Endothelial cell of umbilical vein (primary cell): ENCODE measurements at regions not wholly inside any gene's neighbourhood (a gene's known extent, or its start where the extent isn't known, plus 50 kb on each side); places are given as distances from the start of the nearest gene placed in this dataset.

Source experiments
- BruUV-seq: library from RNA; stranded (reverse); fragments of 400-500 nt; replicated peaks from 2 replicates; lab custom pipeline; 2021; lab: Mats Ljungman, UMichigan
- CTCF ChIA-PET: fragments of 300-600, 350-600 bp; sonication (Branson Sonifier 250); formaldehyde crosslinking; loops from one replicate; lab custom pipeline; 2021; ENCODE audit warnings: antibody characterized with exemption, inconsistent platforms; lab: Charles Lee
- POLR2A ChIA-PET: fragments of 300-600, 350-600 bp; sonication (Branson Sonifier 250); formaldehyde crosslinking; loops from one replicate; lab custom pipeline; 2021; ENCODE audit warnings: antibody characterized with exemption, inconsistent platforms; lab: Charles Lee
- DNase-seq: peaks from one replicate; pipeline ENCODE4 v3.0.0-alpha.2; 2011; ENCODE audit warnings: low read depth, low spot score
- FAIRE-seq: peaks from 2 replicates; lab custom pipeline; 2011; peaks lifted over from hg19 to GRCh38; lab: Jason Lieb, UNC
- H2AFZ ChIP-seq: 2 replicates; pipeline ENCODE4 v1.6.0; 2012; ENCODE audit warnings: low read depth, low read length, control low read depth, inconsistent platforms
- H3K27ac ChIP-seq: 2 replicates; pipeline ENCODE4 v1.5.1; 2011; ENCODE audit warnings: low read depth, mild to moderate bottlenecking, control low read depth, low read length, moderate library complexity; ENCODE audit not compliant: insufficient read depth
- H3K27me3 ChIP-seq, 2 experiments: 2 replicates each; pipeline versions ENCODE4 v1.6.0 to v1.6.1; 2011; ENCODE audit warnings: low read length in 2 of 2, mixed read lengths in 1 of 2; ENCODE audit not compliant: control insufficient read depth in 2 of 2, insufficient read depth in 2 of 2
- H3K36me3 ChIP-seq, 2 experiments: 2 replicates in 1 of 2; 3 replicates in 1 of 2; pipeline ENCODE4 v1.5.1; 2011; ENCODE audit warnings: low read length in 2 of 2, mild to moderate bottlenecking in 1 of 2, moderate library complexity in 1 of 2; ENCODE audit not compliant: control insufficient read depth in 2 of 2, insufficient read depth in 2 of 2; ENCODE audit errors: extremely low read depth in 1 of 2
- H3K4me1 ChIP-seq: 3 replicates; pipeline ENCODE4 v1.5.1; 2011; ENCODE audit warnings: mild to moderate bottlenecking, low read length; ENCODE audit not compliant: control insufficient read depth, insufficient read depth; ENCODE audit errors: extremely low read depth
- H3K4me2 ChIP-seq: 2 replicates; pipeline ENCODE4 v1.6.1; 2011; ENCODE audit warnings: low read length, control low read depth, mixed read lengths; ENCODE audit not compliant: insufficient read depth
- H3K4me3 ChIP-seq, 3 experiments: fragments of 200-600 bp in 1 of 3; sonication (generic), shearing (Covaris generic) in 1 of 3; replicated peaks in 1 of 3; 2 replicates each; pipeline ENCODE4 v1.5.1; 2011 to 2016; ENCODE audit warnings: control low read depth in 3 of 3, low read length in 3 of 3, mild to moderate bottlenecking in 2 of 3, inconsistent platforms in 1 of 3, low read depth in 1 of 3, moderate library complexity in 1 of 3; ENCODE audit not compliant: insufficient read depth in 1 of 3
- H3K79me2 ChIP-seq: 2 replicates; pipeline ENCODE4 v1.6.0; 2012; ENCODE audit warnings: low read length, inconsistent platforms; ENCODE audit not compliant: control insufficient read depth, insufficient read depth
- H3K9ac ChIP-seq: replicated peaks from 2 replicates; pipeline ENCODE3; 2011; ENCODE audit warnings: low read length, control low read depth; ENCODE audit not compliant: insufficient read depth; ENCODE audit errors: extremely low read depth
- H3K9me1 ChIP-seq: replicated peaks from 3 replicates; pipeline ENCODE4 v1.6.0; 2011; ENCODE audit warnings: mild to moderate bottlenecking, low read length; ENCODE audit not compliant: control insufficient read depth, insufficient read depth; ENCODE audit errors: extremely low read depth
- H3K9me3 ChIP-seq: replicated peaks from 2 replicates; pipeline ENCODE4 v1.5.1; 2012; ENCODE audit warnings: low read length, inconsistent platforms; ENCODE audit not compliant: control insufficient read depth, insufficient read depth
- H4K20me1 ChIP-seq: replicated peaks from 2 replicates; pipeline ENCODE3; 2011; ENCODE audit warnings: mild to moderate bottlenecking, low read length; ENCODE audit not compliant: control insufficient read depth, insufficient read depth; ENCODE audit errors: extremely low read depth
- EZH2 ChIP-seq: IDR thresholded peaks from 2 replicates; pipeline ENCODE4 v1.6.1; 2012; ENCODE audit warnings: borderline replicate concordance, low read depth, mild to moderate bottlenecking, moderate library complexity, low read length, inconsistent platforms; ENCODE audit not compliant: severe bottlenecking
- FOS ChIP-seq: IDR thresholded peaks from 2 replicates; pipeline ENCODE4 v1.6.1; 2011; ENCODE audit warnings: mild to moderate bottlenecking, low read length, moderate library complexity, borderline replicate concordance; ENCODE audit not compliant: insufficient read depth
- GATA2 ChIP-seq: IDR thresholded peaks from 2 replicates; pipeline ENCODE4 v1.7.0; 2011; ENCODE audit warnings: low read depth, mild to moderate bottlenecking, moderate library complexity, mixed read lengths, low read length; ENCODE audit not compliant: insufficient read length, insufficient read depth
- JUN ChIP-seq: IDR thresholded peaks from 2 replicates; pipeline ENCODE4 v1.6.1; 2011; ENCODE audit warnings: borderline replicate concordance, low read depth; ENCODE audit not compliant: insufficient read length, insufficient read depth
- MYC ChIP-seq: IDR thresholded peaks from one replicate; pipeline ENCODE4 v1.6.1; 2011; ENCODE audit warnings: mild to moderate bottlenecking, low read depth, low read length
- POLR2A ChIP-seq: IDR thresholded peaks from 2 replicates; pipeline ENCODE4 v1.6.1; 2012; ENCODE audit warnings: low read depth, mild to moderate bottlenecking, control low read depth, low read length
- POLR2AphosphoS5 ChIP-seq: IDR thresholded peaks from 2 replicates; pipeline ENCODE4 v1.6.1; 2012; ENCODE audit warnings: low read depth, mild to moderate bottlenecking, control low read depth, low read length, moderate library complexity; ENCODE audit not compliant: insufficient read depth
- dilution Hi-C: fragments of 300-500 bp; cut with MboI; formaldehyde crosslinking; loops from one replicate; pipeline ENCODE4 v1.15.0; 2019; ENCODE audit warnings: low sequenced_read_pairs; ENCODE audit not compliant: extremely low pct_ligation_motif_present
- intact Hi-C: fragments of 100-400 bp; cut with micrococcal nuclease; formaldehyde crosslinking; loops from one replicate; pipeline ENCODE4 v1.10.0; 2022
- TF ChIP-seq, protein P1 (sequence below), 2 donors: IDR thresholded peaks; 1 replicate in 1 of 2; 2 replicates in 1 of 2; pipeline ENCODE4 v1.5.1; 2011; ENCODE audit warnings: low read length in 2 of 2, mild to moderate bottlenecking in 2 of 2, moderate library complexity in 2 of 2, control low read depth in 1 of 2, inconsistent platforms in 1 of 2, low read depth in 1 of 2; ENCODE audit not compliant: insufficient read depth in 1 of 2; ENCODE audit errors: extremely low read depth in 1 of 2
- TF ChIP-seq, protein P2 (sequence below): IDR thresholded peaks from 2 replicates; pipeline ENCODE4 v1.6.1; 2011; ENCODE audit not compliant: insufficient read depth, insufficient read length

DNA sequence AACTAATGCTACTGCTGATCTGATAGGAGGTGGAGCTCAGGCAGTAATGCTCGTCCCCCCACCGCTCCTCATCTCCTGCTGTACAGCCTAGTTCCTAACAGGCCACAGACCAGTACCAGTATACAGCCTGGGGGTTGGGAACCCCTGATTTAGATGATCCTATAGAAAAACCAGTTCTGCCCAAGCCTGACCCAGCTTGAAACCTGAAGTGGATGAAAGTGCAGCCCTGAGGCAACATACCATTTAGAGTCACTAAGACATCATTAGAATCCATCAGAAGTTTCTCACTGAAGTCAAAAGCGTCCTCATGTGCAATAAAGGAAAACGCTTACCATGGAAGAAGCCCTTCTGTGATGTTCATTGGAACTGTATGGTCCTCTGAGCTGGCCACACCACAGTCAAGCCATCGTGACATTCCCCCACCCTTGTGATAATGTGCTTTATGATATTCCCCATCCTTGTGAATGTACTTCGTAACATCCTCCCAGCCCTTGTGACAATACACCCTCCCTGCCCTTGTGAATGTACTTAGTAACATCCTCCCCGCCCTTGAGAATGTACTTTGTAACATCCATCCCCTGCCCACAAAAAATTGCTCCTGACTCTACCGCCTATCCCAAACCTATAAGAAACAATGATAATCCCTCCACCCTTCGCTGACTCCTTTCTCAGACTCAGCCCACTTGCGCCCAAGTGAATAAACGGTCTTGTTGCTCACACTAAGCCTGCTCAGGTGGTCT lies 65.9 kb upstream of the HECTD2 start:
- POLR2A ChIA-PET, result no interaction called here
- no peaks in the 10 kb centered on the region for H3K27me3 ChIP-seq
- no peak overlapping the region for H2AFZ ChIP-seq

More for the DNA sequence above, 65.9 kb upstream of the HECTD2 start:
- dilution Hi-C loops (no loop called here), intact Hi-C loops (no loop called here)
- no TSS peak for BruUV-seq
- Histone ChIP-seq H3K4me3 (no peak overlapping the region), H3K36me3 (no peaks in the 10 kb centered on the region), H3K9ac (no peak overlapping the region), H3K4me1 (peaks cover 41% of the 10 kb centered on the region), H3K27ac (no peak overlapping the region), H3K79me2 (no peaks in the 10 kb centered on the region), H3K9me3 (no peaks in the 10 kb centered on the region), H3K4me2 (no peak overlapping the region), H4K20me1 (no peaks in the 10 kb centered on the region), H3K9me1 (no peaks in the 10 kb centered on the region)
- CTCF ChIA-PET, result no interaction called here
- TF ChIP-seq EZH2 (no peak), POLR2AphosphoS5 (no peak), GATA2 (no peak), POLR2A (no peak), MYC (no peak), FOS (no peak), JUN (no peak)
- TF ChIP-seq, protein P1, sequence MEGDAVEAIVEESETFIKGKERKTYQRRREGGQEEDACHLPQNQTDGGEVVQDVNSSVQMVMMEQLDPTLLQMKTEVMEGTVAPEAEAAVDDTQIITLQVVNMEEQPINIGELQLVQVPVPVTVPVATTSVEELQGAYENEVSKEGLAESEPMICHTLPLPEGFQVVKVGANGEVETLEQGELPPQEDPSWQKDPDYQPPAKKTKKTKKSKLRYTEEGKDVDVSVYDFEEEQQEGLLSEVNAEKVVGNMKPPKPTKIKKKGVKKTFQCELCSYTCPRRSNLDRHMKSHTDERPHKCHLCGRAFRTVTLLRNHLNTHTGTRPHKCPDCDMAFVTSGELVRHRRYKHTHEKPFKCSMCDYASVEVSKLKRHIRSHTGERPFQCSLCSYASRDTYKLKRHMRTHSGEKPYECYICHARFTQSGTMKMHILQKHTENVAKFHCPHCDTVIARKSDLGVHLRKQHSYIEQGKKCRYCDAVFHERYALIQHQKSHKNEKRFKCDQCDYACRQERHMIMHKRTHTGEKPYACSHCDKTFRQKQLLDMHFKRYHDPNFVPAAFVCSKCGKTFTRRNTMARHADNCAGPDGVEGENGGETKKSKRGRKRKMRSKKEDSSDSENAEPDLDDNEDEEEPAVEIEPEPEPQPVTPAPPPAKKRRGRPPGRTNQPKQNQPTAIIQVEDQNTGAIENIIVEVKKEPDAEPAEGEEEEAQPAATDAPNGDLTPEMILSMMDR (IDR thresholded peaks at IDR 0.05; ENCODE audit: extremely low read depth in 1 of 2, insufficient read depth in 1 of 2, low read depth in 1 of 2, low read length in 2 of 2), result no peak
- TF ChIP-seq, protein P2, sequence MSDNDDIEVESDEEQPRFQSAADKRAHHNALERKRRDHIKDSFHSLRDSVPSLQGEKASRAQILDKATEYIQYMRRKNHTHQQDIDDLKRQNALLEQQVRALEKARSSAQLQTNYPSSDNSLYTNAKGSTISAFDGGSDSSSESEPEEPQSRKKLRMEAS, result no peak
- FAIRE-seq (no peak), DNase-seq (no peak)
